ENCODE measurements at regions not wholly inside any gene's neighbourhood (a gene's known extent, or its start where the extent isn't known, plus 50 kb on each side); places are given as distances from the start of the nearest gene placed in this dataset.
A peak's percentile ranks its signal among the peaks of the same experiment; 100 is the strongest.

DNA sequence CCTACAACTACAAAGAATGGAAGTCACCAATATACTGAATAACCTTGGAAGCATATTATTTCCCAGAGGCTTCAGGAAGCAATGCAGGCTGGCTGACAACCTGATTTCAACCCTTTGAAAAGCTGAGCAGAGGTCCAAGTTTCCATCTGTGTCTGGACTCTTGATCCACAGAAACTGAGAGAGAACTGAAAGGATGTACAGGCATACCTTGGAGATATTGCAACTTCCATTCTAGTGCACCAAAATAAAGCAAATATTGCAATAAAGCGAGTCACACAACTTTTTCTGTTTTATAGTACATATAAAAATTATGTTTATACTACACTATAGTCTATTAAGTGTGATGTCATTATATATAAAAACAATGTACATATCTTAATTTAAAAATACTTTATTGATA is 85.3 kb downstream of the TYW3 start:
- H3K36me3 ChIP-seq (ENCODE audit: control insufficient read depth, insufficient read depth, low read length) = no peaks in the 10 kb centered on the region
- TF ChIP-seq SMC3 (IDR thresholded peaks at IDR 0.05; ENCODE audit: low read depth, low read length) (no peak), MAFK (IDR thresholded peaks at IDR 0.05; ENCODE audit: low read depth, low read length) (no peak), MAZ (IDR thresholded peaks at IDR 0.05; ENCODE audit: borderline replicate concordance, low read depth, low read length) (no peak), CHD1 (IDR thresholded peaks at IDR 0.05; ENCODE audit: low read depth, low read length) (no peak), FOS (IDR thresholded peaks at IDR 0.05; ENCODE audit: low read depth, low read length) (no peak), RAD21 (IDR thresholded peaks at IDR 0.05; ENCODE audit: low read length) (no peak), ELK1 (IDR thresholded peaks at IDR 0.05; ENCODE audit: borderline replicate concordance, low read depth, low read length) (no peak), CEBPB (IDR thresholded peaks at IDR 0.05; ENCODE audit: low read depth, low read length) (no peak), MXI1 (IDR thresholded peaks at IDR 0.05; ENCODE audit: borderline replicate concordance, low read depth, low read length) (no peak)
- BruUV-seq (replicated peaks) = no TSS peak
- ATAC-seq (ENCODE audit: low read depth) (no peak), DNase-seq (no peak)
- dilution Hi-C loops (cut with HindIII; ENCODE audit: low sequenced_read_pairs, unreplicated experiment) (no loop called here), in situ Hi-C loops (cut with MboI; ENCODE audit: low sequenced_read_pairs) (no loop called here), intact Hi-C loops (cut with micrococcal nuclease) (no loop called here)
- no peak overlapping the region for H4K91ac ChIP-seq (ENCODE audit: insufficient read depth, low read depth, low read length)
- no peak overlapping the region for H4K5ac ChIP-seq (ENCODE audit: low read depth, low read length)
- WGBS, 2 experiments (ENCODE audit: extremely low coverage in 2 of 2, insufficient read length in 1 of 2) = no CpG with 5 or more reads among the region's 1 CpG
- peak overlapping the region; percentile 84; the same call in 1 of the 3 replicates for H2BK15ac ChIP-seq (ENCODE audit: low read depth, low read length)
- H2AK5ac ChIP-seq (ENCODE audit: low read depth, low read length) = no peak overlapping the region
- H2BK5ac ChIP-seq (ENCODE audit: low read depth, low read length, poor library complexity, severe bottlenecking) = no peak overlapping the region
- no peak overlapping the region for H3K23ac ChIP-seq (ENCODE audit: low read depth, low read length)
- H3K27me3 ChIP-seq (ENCODE audit: control insufficient read depth, insufficient read depth, low read length) = no peaks in the 10 kb centered on the region
- H3K9me1 ChIP-seq (ENCODE audit: insufficient read depth, low read length) = no peaks in the 10 kb centered on the region
- no peak overlapping the region for H3K9ac ChIP-seq (ENCODE audit: low read depth, low read length)
- no peaks in the 10 kb centered on the region for H3K9me3 ChIP-seq (ENCODE audit: control insufficient read depth, insufficient read depth, low read length)
- H3K56ac ChIP-seq (ENCODE audit: extremely low read depth, insufficient read depth, low read length) = 0 out of 2 replicates have a peak overlapping the region, but pooled peaks have one; percentile 17
- H2BK20ac ChIP-seq (ENCODE audit: low read depth, low read length) = peak overlapping the region; percentile 58
- no peaks in the 10 kb centered on the region for H3K79me1 ChIP-seq (ENCODE audit: low read depth in 1 of 2, low read length in 2 of 2)
- H3K4me1 ChIP-seq (ENCODE audit: control insufficient read depth, insufficient read depth, low read length) = peaks cover 4% of the 10 kb centered on the region; the same call in 1 of the 2 replicates
- CTCF ChIA-PET = no interaction called here
- no peaks in the 10 kb centered on the region for H4K20me1 ChIP-seq (ENCODE audit: insufficient read depth, low read length)
- peak overlapping the region; percentile 24 for H2AFZ ChIP-seq (replicated peaks; ENCODE audit: low read length, poor library complexity)
- POLR2A ChIA-PET (ENCODE audit: unreplicated experiment) = no interaction called here
- H3K27ac ChIP-seq (ENCODE audit: insufficient read depth, low read length) = no peak overlapping the region
- H3K4me3 ChIP-seq (ENCODE audit: insufficient read depth, low read depth, low read length) = no peak overlapping the region
- H3K14ac ChIP-seq (replicated peaks; ENCODE audit: low read depth, low read length) = no peak overlapping the region; the same call in 1 of the 2 replicates
- no peak overlapping the region for H3K18ac ChIP-seq (ENCODE audit: low read depth, low read length)
- H2BK120ac ChIP-seq (ENCODE audit: low read depth, low read length) = peak overlapping the region; percentile 54
- no peak overlapping the region for H2AK9ac ChIP-seq (replicated peaks; ENCODE audit: low read depth, low read length, poor library complexity)
- peak overlapping the region; percentile 17 for H3K4ac ChIP-seq (ENCODE audit: low read depth, low read length)
- no peak overlapping the region for H3K4me2 ChIP-seq (ENCODE audit: low read depth, low read length)
- peak overlapping the region in 1 of 2 experiments; percentile 2; a peak in 1 of 4 replicates for H4K8ac ChIP-seq (ENCODE audit: low read depth in 2 of 2, low read length in 2 of 2)
